B cell (primary cell): ENCODE measurements at regions not wholly inside any gene's neighbourhood (a gene's known extent, or its start where the extent isn't known, plus 50 kb on each side); places are given as distances from the start of the nearest gene placed in this dataset.
"Not testable (repeated sequence)": the region's sequence is repeated elsewhere in the genome, so short reads cannot be mapped to it uniquely, and the experiment has no call there.

Experiments
- ATAC-seq: fragments of 200-7000 bp; cut with Tn5 transposase; one replicate; pipeline ENCODE4 v1.10.0; 2021; ENCODE audit warnings: low read depth, mild to moderate bottlenecking, moderate number of reproducible peaks, moderate library complexity
- CTCF ChIA-PET: fragments of 350-600 bp; sonication (Branson Sonifier 250); formaldehyde crosslinking; loops from one replicate; lab custom pipeline; 2021; ENCODE audit warnings: antibody characterized with exemption, inconsistent platforms; lab: Charles Lee
- POLR2A ChIA-PET: fragments of 350-600 bp; sonication (Branson Sonifier 250); formaldehyde crosslinking; loops from one replicate; lab custom pipeline; 2021; ENCODE audit warnings: antibody characterized with exemption; lab: Charles Lee
- DNase-seq: peaks from one replicate; pipeline ENCODE4 v3.0.0; 2013
- H2AFZ ChIP-seq: 2 replicates; pipeline ENCODE4 v1.6.1; 2012; ENCODE audit warnings: mild to moderate bottlenecking, low read depth, low read length; ENCODE audit not compliant: insufficient read depth, poor library complexity, severe bottlenecking
- H3K27ac ChIP-seq, 2 donors: 1 replicate in 1 of 2; 2 replicates in 1 of 2; pipeline ENCODE4 v1.5.1; 2012 to 2013; ENCODE audit warnings: low read length in 2 of 2, mild to moderate bottlenecking in 2 of 2, moderate library complexity in 1 of 2
- H3K27me3 ChIP-seq, 4 experiments: fragments of 200-600 bp in 1 of 4; sonication (generic) in 1 of 4; replicated peaks in 1 of 4; 1 replicate in 2 of 4; 2 replicates in 2 of 4; pipeline versions ENCODE4 v1.6.1 to v1.7.0; 2013 to 2016; ENCODE audit warnings: low read length in 3 of 4, mild to moderate bottlenecking in 2 of 4, mixed read lengths in 1 of 4, moderate library complexity in 1 of 4; ENCODE audit not compliant: insufficient read depth in 4 of 4, control insufficient read depth in 3 of 4; ENCODE audit errors: control extremely low read depth in 1 of 4
- H3K36me3 ChIP-seq, 2 experiments: replicated peaks in 1 of 2; 1 replicate in 1 of 2; 2 replicates in 1 of 2; pipeline versions ENCODE4 v1.6.1 to v1.7.1; 2013; ENCODE audit warnings: low read length in 1 of 2; ENCODE audit not compliant: insufficient read depth in 2 of 2, control insufficient read depth in 1 of 2; ENCODE audit errors: control extremely low read depth in 1 of 2, extremely low read depth in 1 of 2
- H3K4me1 ChIP-seq, 2 donors: fragments of 200-600 bp in 1 of 2; sonication (generic) in 1 of 2; 1 replicate in 1 of 2; 2 replicates in 1 of 2; pipeline versions ENCODE4 v1.5.1 to v1.6.1; 2013 to 2017; ENCODE audit warnings: low read length in 2 of 2; ENCODE audit not compliant: control insufficient read depth in 2 of 2, insufficient read depth in 2 of 2
- H3K4me2 ChIP-seq: replicated peaks from 2 replicates; pipeline ENCODE3; 2012; ENCODE audit warnings: mild to moderate bottlenecking, low read depth, low read length; ENCODE audit not compliant: poor library complexity, severe bottlenecking
- H3K4me3 ChIP-seq, 5 experiments: fragments of 200-600 bp in 1 of 5; sonication (generic) in 1 of 5; 1 replicate in 3 of 5; 2 replicates in 2 of 5; pipeline versions ENCODE4 v1.5.1 to v1.7.0; 2011 to 2016; ENCODE audit warnings: low read length in 4 of 5, mild to moderate bottlenecking in 4 of 5, low read depth in 2 of 5, control low read depth in 1 of 5, moderate library complexity in 1 of 5; ENCODE audit not compliant: insufficient read depth in 1 of 5; ENCODE audit errors: control extremely low read depth in 1 of 5, extremely low read depth in 1 of 5
- H3K79me2 ChIP-seq: fragments of 200-600 bp; sonication (generic); one replicate; pipeline ENCODE4 v1.6.0; 2016; ENCODE audit warnings: low read length; ENCODE audit not compliant: control insufficient read depth, insufficient read depth
- H3K9ac ChIP-seq: fragments of 200-600 bp; sonication (generic); 2 replicates; pipeline ENCODE4 v1.6.1; 2017; ENCODE audit warnings: mild to moderate bottlenecking, low read length, moderate library complexity
- H3K9me3 ChIP-seq, 3 donors: one replicate each; pipeline versions ENCODE4 v1.6.1 to v1.7.1; 2013; ENCODE audit warnings: low read length in 2 of 3; ENCODE audit not compliant: control insufficient read depth in 2 of 3, insufficient read depth in 1 of 3; ENCODE audit errors: control extremely low read depth in 1 of 3
- H4K20me1 ChIP-seq: 2 replicates; pipeline ENCODE4 v1.6.0; 2012; ENCODE audit warnings: mild to moderate bottlenecking, low read length; ENCODE audit not compliant: insufficient read depth, control insufficient read depth, poor library complexity, severe bottlenecking
- H3K27ac Mint-ChIP-seq: one replicate; pipeline ENCODE4 v1.8.0; 2021; ENCODE audit warnings: mixed read lengths
- H3K27me3 Mint-ChIP-seq: one replicate; pipeline ENCODE4 v1.8.0; 2021; ENCODE audit warnings: mixed read lengths
- H3K4me1 Mint-ChIP-seq: one replicate; pipeline ENCODE4 v1.8.0; 2021; ENCODE audit warnings: mixed read lengths
- H3K4me3 Mint-ChIP-seq: one replicate; pipeline ENCODE4 v1.8.0; 2021; ENCODE audit warnings: mixed read lengths
- H3K9me3 Mint-ChIP-seq: one replicate; pipeline ENCODE4 v1.8.0; 2022; ENCODE audit warnings: mixed read lengths; ENCODE audit not compliant: insufficient read depth
- CTCF ChIP-seq: fragments of 200-600 bp; IDR thresholded peaks from one replicate; pipeline ENCODE4 v1.8.0; 2022; ENCODE audit warnings: antibody characterized with exemption, mild to moderate bottlenecking
- EZH2 ChIP-seq: IDR thresholded peaks from 2 replicates; pipeline ENCODE4 v1.6.1; 2012; ENCODE audit warnings: borderline replicate concordance, low read depth, mild to moderate bottlenecking, moderate library complexity, low read length; ENCODE audit not compliant: insufficient read depth, poor library complexity, severe bottlenecking
- WGBS: methylation state at CpG from one replicate; pipeline ENCODE4 v1.1.5; 2013; ENCODE audit warnings: missing lambda C conversion rate; ENCODE audit not compliant: insufficient coverage; 5-methylcytosine and 5-hydroxymethylcytosine counted together
- intact Hi-C: fragments of 100-400 bp; cut with micrococcal nuclease; formaldehyde crosslinking; loops from one replicate; pipeline ENCODE4 v1.10.0; 2022

GRCh38 chr5:8729437-8729836, 816.4 kb downstream of the SEMA5A start:
- no peaks in the 10 kb centered on the region for H3K79me2 ChIP-seq
- Mint-ChIP-seq H3K4me1 (no peaks in the 10 kb centered on the region), H3K4me3 (no peak overlapping the region), H3K9me3 (peaks cover 4% of the 10 kb centered on the region), H3K27ac (no peak overlapping the region), H3K27me3 (no peaks in the 10 kb centered on the region)
- H3K9ac ChIP-seq: no peak overlapping the region
- H3K27ac ChIP-seq: no peak overlapping the region
- ATAC-seq (no peak), DNase-seq (no peak)
- no peaks in the 10 kb centered on the region for H3K36me3 ChIP-seq
- H3K4me3 ChIP-seq: no peak overlapping the region
- H3K27me3 ChIP-seq: no peaks in the 10 kb centered on the region
- H3K4me1 ChIP-seq: no peaks in the 10 kb centered on the region
- H3K9me3 ChIP-seq: peaks cover 0 to 11% (median 0%) of the 10 kb centered on the region in 3 donors
- H3K4me2 ChIP-seq: no peak overlapping the region
- CTCF ChIA-PET: no interaction called here
- WGBS: no CpG with 5 or more reads among the region's 1 CpG
- POLR2A ChIA-PET: no interaction called here
- TF ChIP-seq CTCF (no peak), EZH2 (no peak)
- intact Hi-C loops: no loop called here
- no peaks in the 10 kb centered on the region for H4K20me1 ChIP-seq
- no peak overlapping the region for H2AFZ ChIP-seq

- H3K27me3 ChIP-seq: no peaks in the 10 kb centered on the region
- peaks cover 4% of the 10 kb centered on the region for H3K9me3 Mint-ChIP-seq
- H2AFZ ChIP-seq: no peak overlapping the region
- ATAC-seq (no peak), DNase-seq (no peak)
- TF ChIP-seq EZH2 (no peak), CTCF (no peak)
- H3K4me1 ChIP-seq: no peaks in the 10 kb centered on the region
- no peaks in the 10 kb centered on the region for H4K20me1 ChIP-seq
- no peak overlapping the region for H3K9ac ChIP-seq
- no peak overlapping the region for H3K4me3 Mint-ChIP-seq
- ChIA-PET POLR2A (no interaction called here), CTCF (no interaction called here)
- no peaks in the 10 kb centered on the region for H3K79me2 ChIP-seq
- no peak overlapping the region for H3K4me2 ChIP-seq
- no CpG with 5 or more reads among the region's 2 CpGs for WGBS
- no peaks in the 10 kb centered on the region for H3K4me1 Mint-ChIP-seq
- no peak overlapping the region for H3K27ac Mint-ChIP-seq
- H3K9me3 ChIP-seq: peaks cover 0 to 11% (median 0%) of the 10 kb centered on the region in 3 donors
- no peak overlapping the region for H3K27ac ChIP-seq
- intact Hi-C loops: no loop called here
- H3K4me3 ChIP-seq: no peak overlapping the region
- no peaks in the 10 kb centered on the region for H3K36me3 ChIP-seq
- no peaks in the 10 kb centered on the region for H3K27me3 Mint-ChIP-seq
Observed at GRCh38 chr5:8730194-8730593, 815.7 kb downstream of the SEMA5A start.

- H3K79me2 ChIP-seq, H3K27me3 Mint-ChIP-seq, H3K4me1 Mint-ChIP-seq, POLR2A ChIA-PET, H4K20me1 ChIP-seq, H3K4me3 ChIP-seq, H3K4me2 ChIP-seq, H3K27ac Mint-ChIP-seq, intact Hi-C loops, H3K36me3 ChIP-seq, H3K9me3 Mint-ChIP-seq, DNase-seq, H3K4me1 ChIP-seq, H3K4me3 Mint-ChIP-seq, H3K27ac ChIP-seq, H3K27me3 ChIP-seq, ATAC-seq, CTCF ChIA-PET, H3K9ac ChIP-seq, H2AFZ ChIP-seq: not testable (repeated sequence)
- 100% methylated on average over 3 of the region's 7 CpGs for WGBS
- peaks cover 0 to 11% (median 0%) of the 10 kb centered on the region in 3 donors for H3K9me3 ChIP-seq
Observed at GRCh38 chr5:8731110-8731509, 814.8 kb downstream of the SEMA5A start.
